Right lobe of liver (tissue), 6 donors: ENCODE measurements at regions not wholly inside any gene's neighbourhood (a gene's known extent, or its start where the extent isn't known, plus 50 kb on each side); places are given as distances from the start of the nearest gene placed in this dataset.

Experiments
- ATAC-seq, 4 donors: fragments of 200-7000 bp; cut with Tn5 transposase; one replicate each; pipeline ENCODE4 v1.9.1; 2020; ENCODE audit warnings: mild to moderate bottlenecking in 4 of 4, moderate library complexity in 4 of 4
- DNase-seq, 3 donors: peaks; one replicate each; pipeline ENCODE4 v3.0.0-alpha.2; 2020
- H3K27ac ChIP-seq, 3 donors: fragments of 200-600 bp; one replicate each; pipeline ENCODE4 v1.8.0; 2022
- H3K27me3 ChIP-seq, 2 donors: fragments of 200-600 bp; one replicate each; pipeline ENCODE4 v1.8.0; 2022
- H3K36me3 ChIP-seq, 4 donors: fragments of 200-600 bp; sonication (generic) in 1 of 4; one replicate each; pipeline versions ENCODE4 v1.5.1 to v1.8.0; 2017 to 2022; ENCODE audit warnings: control low read depth in 1 of 4
- H3K4me1 ChIP-seq, 4 donors: fragments of 200-600 bp; sonication (generic) in 1 of 4; one replicate each; pipeline versions ENCODE4 v1.5.1 to v1.8.0; 2017 to 2022; ENCODE audit warnings: control low read depth in 1 of 4
- H3K4me3 ChIP-seq, 3 donors: fragments of 200-600 bp; one replicate each; pipeline ENCODE4 v1.8.0; 2022
- H3K9me3 ChIP-seq, 4 donors: fragments of 200-600 bp; sonication (generic) in 1 of 4; one replicate each; pipeline versions ENCODE4 v1.5.1 to v1.8.0; 2017 to 2022; ENCODE audit warnings: control low read depth in 1 of 4
- CTCF ChIP-seq, 4 donors: fragments of 200-600 bp in 3 of 4; fragments of 450-650 bp in 1 of 4; IDR thresholded peaks; one replicate each; pipeline versions ENCODE4 v1.5.1 to v1.8.0; 2016 to 2022; ENCODE audit warnings: antibody characterized with exemption in 4 of 4, mild to moderate bottlenecking in 2 of 4
- POLR2A ChIP-seq: fragments of 450-650 bp; IDR thresholded peaks from one replicate; pipeline ENCODE4 v1.6.1; 2017; ENCODE audit warnings: antibody characterized with exemption, mild to moderate bottlenecking
- WGBS: methylation state at CpG from one replicate; pipeline ENCODE4 v1.1.6; 2018; ENCODE audit warnings: low coverage, low lambda C conversion rate; ENCODE audit not compliant: insufficient coverage; ENCODE audit errors: missing lambda C conversion rate; 5-methylcytosine and 5-hydroxymethylcytosine counted together
- intact Hi-C, 2 donors: fragments of 100-400 bp; cut with DNase I; formaldehyde crosslinking; loops; one replicate each; pipeline versions ENCODE4 v1.11.2 to v1.14.1; 2022
- donor health status: DM: no; HTN: yes; CAD: no.
- donor health status: DM: no; HTN: no; CAD: no.
- donor health status: DM: no; HTN: no; CAD: no.
- donor health status: DM: no; HTN: yes; CAD: no.
- donor health status: DM: no; HTN: yes; CAD: no.

DNA sequence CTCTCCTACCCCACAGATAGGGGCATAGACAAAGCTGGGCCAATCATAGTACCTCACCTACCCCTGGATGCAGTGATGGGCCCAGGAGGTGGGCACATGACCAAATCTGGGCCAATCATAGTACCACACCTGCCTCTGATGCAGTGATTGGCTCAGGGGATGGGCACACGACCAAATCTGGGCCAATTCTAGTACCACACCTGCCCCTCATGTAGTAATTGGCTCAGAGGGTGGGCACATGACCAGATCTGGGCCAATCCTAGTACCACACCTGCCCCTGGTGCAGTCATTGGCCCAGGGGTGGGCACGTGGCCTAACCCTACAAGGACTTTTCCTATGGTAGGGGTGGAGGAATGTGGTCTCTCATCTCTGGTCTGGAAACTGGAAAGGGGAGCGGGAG, 56.9 kb upstream of the MEF2A start:
- Histone ChIP-seq H3K27ac (no peak overlapping the region), H3K4me3 (no peak overlapping the region), H3K9me3 (no peaks in the 10 kb centered on the region), H3K27me3 (no peaks in the 10 kb centered on the region), H3K36me3 (no peaks in the 10 kb centered on the region), H3K4me1 (no peaks in the 10 kb centered on the region)
- intact Hi-C loops: no loop called here
- 100% methylated on average over 2 of the region's 3 CpGs for WGBS
- TF ChIP-seq CTCF (IDR thresholded peaks at IDR 0.05): no peak
- no peak for TF ChIP-seq POLR2A
- ATAC-seq (no peak), DNase-seq (no peak)

GRCh38 chr15:99509686-99510461, 55.9 kb upstream of the MEF2A start:
- intact Hi-C loops: no loop called here
- no peak overlapping the region for H3K4me3 ChIP-seq
- no peaks in the 10 kb centered on the region for H3K9me3 ChIP-seq
- H3K4me1 ChIP-seq: no peaks in the 10 kb centered on the region
- H3K27me3 ChIP-seq: no peaks in the 10 kb centered on the region
- no peak overlapping the region for H3K27ac ChIP-seq
- ATAC-seq (peak; percentile 13 to 55 (median 40)), DNase-seq (no peak)
- 63% methylated on average over 5 of the region's 7 CpGs for WGBS
- H3K36me3 ChIP-seq: no peaks in the 10 kb centered on the region
- no peak for TF ChIP-seq POLR2A
- no peak for TF ChIP-seq CTCF (IDR thresholded peaks at IDR 0.05)

DNA sequence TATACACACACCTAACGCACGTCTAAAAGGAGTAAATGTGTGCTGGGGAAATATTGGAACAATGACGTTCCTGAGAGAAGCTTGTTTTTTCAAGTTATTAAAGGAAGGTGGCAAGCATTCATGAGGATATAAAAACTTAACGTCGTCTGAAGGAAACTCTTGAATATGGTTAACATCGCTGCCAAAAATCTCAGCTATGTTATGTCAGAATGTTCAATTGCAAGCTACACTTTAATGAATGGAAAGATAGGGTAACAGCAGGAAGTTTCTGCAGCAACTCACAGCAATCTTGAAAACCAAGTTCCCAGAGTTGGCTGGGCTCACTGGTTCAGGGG, 54.3 kb upstream of the MEF2A start:
- intact Hi-C loops: no loop called here
- no peak for TF ChIP-seq POLR2A
- TF ChIP-seq CTCF (IDR thresholded peaks at IDR 0.05): no peak
- Histone ChIP-seq H3K4me1 (no peaks in the 10 kb centered on the region), H3K9me3 (no peaks in the 10 kb centered on the region), H3K4me3 (no peak overlapping the region), H3K27me3 (no peaks in the 10 kb centered on the region), H3K27ac (no peak overlapping the region), H3K36me3 (no peaks in the 10 kb centered on the region)
- DNase-seq (no peak), ATAC-seq (no peak)
- WGBS: 48% methylated on average over 6 of the region's 6 CpGs

DNA sequence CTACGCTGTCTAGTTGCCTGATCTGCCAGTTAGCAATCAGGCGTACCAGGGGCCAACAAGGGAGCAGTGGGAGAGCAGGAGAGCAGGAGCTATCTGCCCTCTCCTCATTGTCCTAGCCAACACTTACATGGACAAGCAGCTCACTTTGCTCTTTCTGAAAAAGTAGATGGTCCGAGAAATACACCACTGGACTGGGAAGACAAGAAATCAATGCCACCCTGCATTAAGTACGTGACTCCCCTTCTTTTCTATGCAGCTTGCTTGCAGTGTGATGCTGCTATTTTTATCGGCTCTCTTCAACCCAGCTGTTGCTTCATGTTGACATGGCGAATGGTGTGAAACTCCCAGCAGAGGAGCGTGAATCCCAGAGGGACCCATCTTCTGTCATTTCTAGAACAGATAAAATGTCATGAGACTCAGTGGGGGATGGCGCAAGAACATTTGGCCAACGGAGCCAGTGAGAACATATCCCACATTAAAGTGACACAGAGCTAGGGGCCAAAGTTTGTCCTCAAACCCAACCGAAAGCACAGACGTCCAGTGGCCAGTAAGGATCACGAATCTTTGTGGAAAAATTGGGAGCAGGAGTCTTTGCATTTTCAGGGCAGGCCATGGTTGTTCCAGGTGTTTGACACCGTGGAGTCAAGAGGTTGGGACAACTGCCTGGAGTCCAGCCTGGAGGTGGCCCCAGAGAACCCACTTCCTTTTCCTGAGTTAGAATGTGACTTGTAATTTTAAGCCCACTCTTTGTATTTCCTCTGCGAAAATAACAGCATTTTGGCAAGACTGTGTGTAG, 53.7 kb upstream of the MEF2A start:
- ATAC-seq: peak in 1 of 4 donors; percentile 11
- no peak for DNase-seq
- Histone ChIP-seq H3K9me3 (no peaks in the 10 kb centered on the region), H3K36me3 (no peaks in the 10 kb centered on the region), H3K4me1 (no peaks in the 10 kb centered on the region), H3K4me3 (no peak overlapping the region), H3K27me3 (no peaks in the 10 kb centered on the region), H3K27ac (no peak overlapping the region)
- 26% methylated on average over 9 of the region's 14 CpGs for WGBS
- TF ChIP-seq POLR2A (no peak), CTCF (IDR thresholded peaks at IDR 0.05) (no peak)
- intact Hi-C loops: no loop called here
